ENCODE measurements at regions not wholly inside any gene's neighbourhood (a gene's known extent, or its start where the extent isn't known, plus 50 kb on each side); places are given as distances from the start of the nearest gene placed in this dataset.

DNA sequence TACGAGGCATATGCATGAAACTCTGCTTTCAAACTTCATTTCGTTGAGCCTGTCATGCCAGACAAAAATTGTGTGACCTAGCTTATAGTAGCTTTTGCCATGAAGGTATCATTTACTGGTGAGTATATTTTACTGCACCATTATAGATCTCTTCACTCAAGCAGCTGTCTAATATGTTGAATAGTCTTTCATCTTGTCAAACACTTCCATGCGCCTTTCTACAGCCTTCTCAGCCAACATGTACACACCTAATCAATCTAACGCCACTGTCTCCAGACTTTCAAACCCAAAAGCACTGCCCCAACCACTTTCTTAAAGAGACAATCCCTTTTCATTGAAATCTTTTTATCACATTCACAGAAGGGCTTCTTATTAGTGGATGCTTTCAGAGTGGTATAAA lies 757.4 kb downstream of the VRK1 start:
- TF ChIP-seq, protein P1, sequence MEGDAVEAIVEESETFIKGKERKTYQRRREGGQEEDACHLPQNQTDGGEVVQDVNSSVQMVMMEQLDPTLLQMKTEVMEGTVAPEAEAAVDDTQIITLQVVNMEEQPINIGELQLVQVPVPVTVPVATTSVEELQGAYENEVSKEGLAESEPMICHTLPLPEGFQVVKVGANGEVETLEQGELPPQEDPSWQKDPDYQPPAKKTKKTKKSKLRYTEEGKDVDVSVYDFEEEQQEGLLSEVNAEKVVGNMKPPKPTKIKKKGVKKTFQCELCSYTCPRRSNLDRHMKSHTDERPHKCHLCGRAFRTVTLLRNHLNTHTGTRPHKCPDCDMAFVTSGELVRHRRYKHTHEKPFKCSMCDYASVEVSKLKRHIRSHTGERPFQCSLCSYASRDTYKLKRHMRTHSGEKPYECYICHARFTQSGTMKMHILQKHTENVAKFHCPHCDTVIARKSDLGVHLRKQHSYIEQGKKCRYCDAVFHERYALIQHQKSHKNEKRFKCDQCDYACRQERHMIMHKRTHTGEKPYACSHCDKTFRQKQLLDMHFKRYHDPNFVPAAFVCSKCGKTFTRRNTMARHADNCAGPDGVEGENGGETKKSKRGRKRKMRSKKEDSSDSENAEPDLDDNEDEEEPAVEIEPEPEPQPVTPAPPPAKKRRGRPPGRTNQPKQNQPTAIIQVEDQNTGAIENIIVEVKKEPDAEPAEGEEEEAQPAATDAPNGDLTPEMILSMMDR (conservative IDR thresholded peaks at IDR 0.05 in 1 of 2, IDR thresholded peaks at IDR 0.05 in 1 of 2; ENCODE audit: extremely low read depth in 1 of 2, insufficient read depth in 1 of 2, low read depth in 1 of 2, low read length in 2 of 2), result no peak
- TF ChIP-seq EZH2 (IDR thresholded peaks at IDR 0.05; ENCODE audit: borderline replicate concordance, low read length), result no peak

Data from mammary epithelial cell (primary cell).